Tibial nerve (tissue), 3 donors: ENCODE measurements at regions not wholly inside any gene's neighbourhood (a gene's known extent, or its start where the extent isn't known, plus 50 kb on each side); places are given as distances from the start of the nearest gene placed in this dataset.

Source experiments
- CTCF ChIP-seq, 5 experiments: fragments of 200-600 bp in 3 of 5; fragments of 450-650 bp in 2 of 5; sonication (generic) in 3 of 5; IDR thresholded peaks; one replicate each; pipeline ENCODE4 v1.5.1; 2016 to 2019; ENCODE audit warnings: antibody characterized with exemption in 5 of 5, mild to moderate bottlenecking in 3 of 5, moderate library complexity in 2 of 5
- POLR2A ChIP-seq, 2 donors: fragments of 450-650 bp; IDR thresholded peaks; one replicate each; pipeline ENCODE4 v1.6.1; 2017; ENCODE audit warnings: antibody characterized with exemption in 2 of 2, mild to moderate bottlenecking in 2 of 2, moderate library complexity in 2 of 2

GRCh38 chr18:44502221-44502620 is 178.5 kb upstream of the SETBP1 start:
- no peak for TF ChIP-seq POLR2A (IDR thresholded peaks at IDR 0.05)
- no peak for TF ChIP-seq CTCF (IDR thresholded peaks at IDR 0.05)
